MCF 10A (cell line): ENCODE measurements at regions not wholly inside any gene's neighbourhood (a gene's known extent, or its start where the extent isn't known, plus 50 kb on each side); places are given as distances from the start of the nearest gene placed in this dataset.

Experiments
- BruUV-seq: library from RNA; stranded (reverse); fragments of 400-500 nt; replicated peaks from 2 replicates; lab custom pipeline; 2021; lab: Mats Ljungman, UMichigan
- CTCF ChIA-PET: fragments of 300-600 bp; sonication (Branson Sonifier 250); formaldehyde crosslinking; extraction: SDS; loops from one replicate; lab custom pipeline; 2021; ENCODE audit warnings: antibody characterized with exemption, inconsistent platforms; lab: Yijun Ruan, JAX
- POLR2A ChIA-PET: fragments of 300-600, 350-650 bp; sonication (Branson Sonifier 250); formaldehyde crosslinking; extraction: SDS; loops from one replicate; lab custom pipeline; 2020; ENCODE audit warnings: antibody characterized with exemption, inconsistent platforms; lab: Yijun Ruan, JAX
- DNase-seq: peaks from one replicate; pipeline ENCODE4 v3.0.0-alpha.2; 2018; ENCODE audit not compliant: unreplicated experiment
- H3K27ac Mint-ChIP-seq: one replicate; pipeline ENCODE4 v1.8.0; 2022; ENCODE audit warnings: mild to moderate bottlenecking, low read depth, mixed read lengths; ENCODE audit not compliant: unreplicated experiment
- H3K27me3 Mint-ChIP-seq: one replicate; pipeline ENCODE4 v1.8.0; 2022; ENCODE audit warnings: mixed read lengths; ENCODE audit not compliant: insufficient read depth, unreplicated experiment
- H3K36me3 Mint-ChIP-seq: one replicate; pipeline ENCODE4 v1.8.0; 2022; ENCODE audit warnings: mild to moderate bottlenecking, moderate library complexity, mixed read lengths; ENCODE audit not compliant: insufficient read depth, unreplicated experiment
- H3K4me1 Mint-ChIP-seq: one replicate; pipeline ENCODE4 v1.8.0; 2022; ENCODE audit warnings: mixed read lengths; ENCODE audit not compliant: insufficient read depth, unreplicated experiment
- H3K4me3 Mint-ChIP-seq: one replicate; pipeline ENCODE4 v1.8.0; 2022; ENCODE audit warnings: mild to moderate bottlenecking, moderate library complexity, mixed read lengths; ENCODE audit not compliant: unreplicated experiment
- H3K9me3 Mint-ChIP-seq: one replicate; pipeline ENCODE4 v1.8.0; 2022; ENCODE audit warnings: mixed read lengths; ENCODE audit not compliant: unreplicated experiment
- intact Hi-C: fragments of 100-400 bp; cut with micrococcal nuclease; formaldehyde crosslinking; loops from 2 replicates; pipeline ENCODE4 v1.14.1; 2022
- TF ChIP-seq, protein P1 (sequence below): fragments of 200-600 bp; IDR thresholded peaks from one replicate; pipeline ENCODE4 v1.8.0; 2022; ENCODE audit warnings: antibody characterized with exemption, mild to moderate bottlenecking; ENCODE audit not compliant: unreplicated experiment

DNA sequence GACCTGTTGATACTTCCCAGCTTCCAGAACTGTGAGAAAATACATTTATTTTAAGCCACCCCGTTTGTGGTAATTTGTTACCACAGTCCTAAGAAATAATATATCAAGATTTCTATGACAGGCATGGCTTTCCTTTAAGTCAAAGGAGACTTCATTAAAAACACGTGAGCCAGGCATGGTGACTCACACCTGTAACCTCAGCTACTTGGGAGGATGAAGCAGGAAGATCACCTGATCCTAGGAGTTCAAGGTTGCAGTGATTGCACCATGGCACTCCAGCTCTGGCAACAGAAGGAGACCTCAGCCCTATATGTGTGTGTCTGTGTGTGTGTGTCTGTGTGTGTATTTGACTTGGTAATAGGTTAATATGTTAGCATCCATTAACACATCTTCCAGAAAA, 69.8 kb upstream of the SCN7A start:
- DNase-seq, result peak; percentile 16
- H3K36me3 Mint-ChIP-seq, result no peaks in the 10 kb centered on the region
- CTCF ChIA-PET, result interaction anchor here (1.0 kb wide), 1 partner anchor 24 kb away, joined by 3 read pairs; no protein-coding TSS in a partner anchor
- H3K9me3 Mint-ChIP-seq, result no peaks in the 10 kb centered on the region
- POLR2A ChIA-PET, result no interaction called here
- no peaks in the 10 kb centered on the region for H3K27me3 Mint-ChIP-seq
- TF ChIP-seq, protein P1, sequence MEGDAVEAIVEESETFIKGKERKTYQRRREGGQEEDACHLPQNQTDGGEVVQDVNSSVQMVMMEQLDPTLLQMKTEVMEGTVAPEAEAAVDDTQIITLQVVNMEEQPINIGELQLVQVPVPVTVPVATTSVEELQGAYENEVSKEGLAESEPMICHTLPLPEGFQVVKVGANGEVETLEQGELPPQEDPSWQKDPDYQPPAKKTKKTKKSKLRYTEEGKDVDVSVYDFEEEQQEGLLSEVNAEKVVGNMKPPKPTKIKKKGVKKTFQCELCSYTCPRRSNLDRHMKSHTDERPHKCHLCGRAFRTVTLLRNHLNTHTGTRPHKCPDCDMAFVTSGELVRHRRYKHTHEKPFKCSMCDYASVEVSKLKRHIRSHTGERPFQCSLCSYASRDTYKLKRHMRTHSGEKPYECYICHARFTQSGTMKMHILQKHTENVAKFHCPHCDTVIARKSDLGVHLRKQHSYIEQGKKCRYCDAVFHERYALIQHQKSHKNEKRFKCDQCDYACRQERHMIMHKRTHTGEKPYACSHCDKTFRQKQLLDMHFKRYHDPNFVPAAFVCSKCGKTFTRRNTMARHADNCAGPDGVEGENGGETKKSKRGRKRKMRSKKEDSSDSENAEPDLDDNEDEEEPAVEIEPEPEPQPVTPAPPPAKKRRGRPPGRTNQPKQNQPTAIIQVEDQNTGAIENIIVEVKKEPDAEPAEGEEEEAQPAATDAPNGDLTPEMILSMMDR, result no peak
- no peak overlapping the region for H3K27ac Mint-ChIP-seq
- no TSS peak for BruUV-seq
- H3K4me3 Mint-ChIP-seq, result no peak overlapping the region
- intact Hi-C loops, result no loop called here
- H3K4me1 Mint-ChIP-seq, result no peaks in the 10 kb centered on the region

DNA sequence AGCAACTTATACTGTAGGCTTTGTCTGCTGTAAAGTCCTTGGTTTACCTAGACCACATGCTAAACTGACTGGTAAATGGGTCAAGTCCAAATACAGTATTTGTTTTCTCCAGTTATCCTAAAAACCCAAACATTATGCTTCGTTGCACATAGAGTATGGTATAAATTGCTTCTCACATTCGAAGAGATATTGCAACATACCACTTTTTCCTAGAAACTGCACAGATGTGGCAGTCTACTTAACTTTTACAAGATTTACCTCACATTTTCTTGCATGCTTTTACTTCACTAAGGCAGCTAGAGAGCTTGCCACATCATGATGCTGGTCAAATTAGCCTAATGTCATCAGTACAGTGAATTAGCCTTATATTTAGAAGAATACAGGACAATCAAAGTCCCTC, 66.0 kb upstream of the SCN7A start:
- no peak for DNase-seq
- no peak overlapping the region for H3K27ac Mint-ChIP-seq
- H3K27me3 Mint-ChIP-seq, result no peaks in the 10 kb centered on the region
- intact Hi-C loops, result no loop called here
- TF ChIP-seq, protein P1, result no peak
- no peaks in the 10 kb centered on the region for H3K36me3 Mint-ChIP-seq
- no TSS peak for BruUV-seq
- H3K4me1 Mint-ChIP-seq, result no peaks in the 10 kb centered on the region
- CTCF ChIA-PET, result no interaction called here
- POLR2A ChIA-PET, result interaction anchor here (0.5 kb wide), 1 partner anchor 13 kb away, joined by 3 read pairs; no protein-coding TSS in a partner anchor
- H3K4me3 Mint-ChIP-seq, result no peak overlapping the region
- no peaks in the 10 kb centered on the region for H3K9me3 Mint-ChIP-seq

DNA sequence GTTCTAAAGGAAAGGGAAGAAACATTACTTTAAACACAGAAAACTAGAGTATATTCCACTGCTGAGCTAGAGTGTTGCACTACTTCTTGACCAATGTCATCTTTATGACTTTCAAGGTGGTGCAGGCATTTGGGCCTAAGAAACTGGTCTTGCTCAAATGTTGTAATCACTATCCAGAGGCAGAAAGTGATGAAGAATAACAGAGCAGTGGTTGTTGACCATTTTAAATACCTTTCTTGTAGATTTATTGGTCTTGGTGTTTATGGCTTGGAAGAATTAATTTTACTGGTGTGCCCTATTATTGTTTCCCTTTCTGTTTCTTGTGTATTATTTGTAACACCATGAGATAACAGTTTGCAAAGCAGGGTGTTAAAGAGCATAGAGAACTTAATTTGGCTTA, 56.9 kb upstream of the SCN7A start:
- Mint-ChIP-seq H3K27ac (no peak overlapping the region), H3K4me3 (no peak overlapping the region), H3K4me1 (no peaks in the 10 kb centered on the region), H3K27me3 (peaks cover 49% of the 10 kb centered on the region), H3K36me3 (no peaks in the 10 kb centered on the region), H3K9me3 (no peaks in the 10 kb centered on the region)
- BruUV-seq, result no TSS peak
- CTCF ChIA-PET, result no interaction called here
- POLR2A ChIA-PET, result no interaction called here
- intact Hi-C loops, result no loop called here
- TF ChIP-seq, protein P1, result no peak
- DNase-seq, result no peak

DNA sequence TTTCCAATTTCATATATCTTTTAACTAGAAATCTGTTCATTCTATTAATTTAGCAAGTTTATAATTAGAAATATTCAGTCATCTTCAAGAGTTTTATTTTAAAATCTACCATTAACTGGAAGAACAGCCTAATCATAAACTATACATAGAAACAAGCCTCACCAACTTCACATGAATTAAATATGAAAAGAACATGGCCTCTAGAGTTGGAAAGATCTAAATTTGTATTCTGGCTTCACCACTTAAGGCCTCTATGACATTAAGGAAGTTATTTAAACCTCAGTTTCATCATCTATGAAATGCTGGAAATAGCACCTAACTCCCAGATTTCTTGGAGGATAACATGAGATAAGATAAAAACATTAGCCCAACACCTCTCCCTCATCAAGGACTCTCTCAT, 51.4 kb upstream of the SCN7A start:
- intact Hi-C loops, result no loop called here
- no peaks in the 10 kb centered on the region for H3K36me3 Mint-ChIP-seq
- no TSS peak for BruUV-seq
- H3K27ac Mint-ChIP-seq, result no peak overlapping the region
- CTCF ChIA-PET, result interaction anchor here (0.6 kb wide), 1 partner anchor 1417 kb away, joined by 3 read pairs; no protein-coding TSS in a partner anchor
- peaks cover 63% of the 10 kb centered on the region for H3K27me3 Mint-ChIP-seq
- POLR2A ChIA-PET, result no interaction called here
- H3K4me1 Mint-ChIP-seq, result no peaks in the 10 kb centered on the region
- no peaks in the 10 kb centered on the region for H3K9me3 Mint-ChIP-seq
- no peak overlapping the region for H3K4me3 Mint-ChIP-seq
- TF ChIP-seq, protein P1, result no peak
- no peak for DNase-seq
